ENCODE measurements at regions not wholly inside any gene's neighbourhood (a gene's known extent, or its start where the extent isn't known, plus 50 kb on each side); places are given as distances from the start of the nearest gene placed in this dataset.

DNA sequence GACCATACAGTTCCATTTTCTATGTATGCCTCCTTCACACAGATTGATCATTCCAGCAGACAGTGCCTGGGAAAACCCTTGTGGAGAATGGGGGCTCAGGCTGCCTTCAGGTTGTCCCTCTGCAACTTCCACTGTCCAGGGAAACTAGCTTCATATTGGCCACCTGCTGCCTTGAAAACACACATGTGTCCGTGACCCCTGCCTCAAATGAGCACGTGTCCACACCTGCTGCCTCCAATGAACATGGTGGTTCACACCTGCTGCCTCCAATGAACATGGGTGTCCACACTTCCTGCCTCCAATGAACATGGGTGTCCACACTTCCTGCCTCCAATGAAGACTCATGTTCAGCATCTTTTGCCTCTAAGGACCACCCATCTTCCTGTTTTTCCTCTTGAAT is 185.4 kb upstream of the ADCY2 start:
- Histone ChIP-seq H3K9me2 (replicated peaks; ENCODE audit: insufficient read depth) (no peaks in the 10 kb centered on the region), H4K20me1 (ENCODE audit: insufficient read depth, poor library complexity, severe bottlenecking) (no peaks in the 10 kb centered on the region), H3K4me3 (no peak overlapping the region), H3K36me3 (replicated peaks; ENCODE audit: insufficient read depth, low read depth) (no peaks in the 10 kb centered on the region), H2AFZ (no peak overlapping the region), H3K9me3 (ENCODE audit: low read depth) (no peaks in the 10 kb centered on the region), H3K4me2 (no peak overlapping the region), H3K79me2 (no peaks in the 10 kb centered on the region), H3K27ac (no peak overlapping the region), H3K27me3 (no peaks in the 10 kb centered on the region), H3K4me1 (ENCODE audit: insufficient read depth) (no peaks in the 10 kb centered on the region)
- TF ChIP-seq, protein P1, sequence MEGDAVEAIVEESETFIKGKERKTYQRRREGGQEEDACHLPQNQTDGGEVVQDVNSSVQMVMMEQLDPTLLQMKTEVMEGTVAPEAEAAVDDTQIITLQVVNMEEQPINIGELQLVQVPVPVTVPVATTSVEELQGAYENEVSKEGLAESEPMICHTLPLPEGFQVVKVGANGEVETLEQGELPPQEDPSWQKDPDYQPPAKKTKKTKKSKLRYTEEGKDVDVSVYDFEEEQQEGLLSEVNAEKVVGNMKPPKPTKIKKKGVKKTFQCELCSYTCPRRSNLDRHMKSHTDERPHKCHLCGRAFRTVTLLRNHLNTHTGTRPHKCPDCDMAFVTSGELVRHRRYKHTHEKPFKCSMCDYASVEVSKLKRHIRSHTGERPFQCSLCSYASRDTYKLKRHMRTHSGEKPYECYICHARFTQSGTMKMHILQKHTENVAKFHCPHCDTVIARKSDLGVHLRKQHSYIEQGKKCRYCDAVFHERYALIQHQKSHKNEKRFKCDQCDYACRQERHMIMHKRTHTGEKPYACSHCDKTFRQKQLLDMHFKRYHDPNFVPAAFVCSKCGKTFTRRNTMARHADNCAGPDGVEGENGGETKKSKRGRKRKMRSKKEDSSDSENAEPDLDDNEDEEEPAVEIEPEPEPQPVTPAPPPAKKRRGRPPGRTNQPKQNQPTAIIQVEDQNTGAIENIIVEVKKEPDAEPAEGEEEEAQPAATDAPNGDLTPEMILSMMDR (IDR thresholded peaks at IDR 0.05; ENCODE audit: poor library complexity) = no peak
- no peak for TF ChIP-seq EZH2phosphoT487 (IDR thresholded peaks at IDR 0.05; ENCODE audit: low read depth, severe bottlenecking, unreplicated experiment)
- TF ChIP-seq EZH2 (IDR thresholded peaks at IDR 0.05; ENCODE audit: borderline replicate concordance) = no peak
- WGBS (ENCODE audit: low lambda C conversion rate, missing lambda C conversion rate) = 91% methylated on average over 2 of the region's 2 CpGs
- no peak for DNase-seq (ENCODE audit: low spot score)

DNA sequence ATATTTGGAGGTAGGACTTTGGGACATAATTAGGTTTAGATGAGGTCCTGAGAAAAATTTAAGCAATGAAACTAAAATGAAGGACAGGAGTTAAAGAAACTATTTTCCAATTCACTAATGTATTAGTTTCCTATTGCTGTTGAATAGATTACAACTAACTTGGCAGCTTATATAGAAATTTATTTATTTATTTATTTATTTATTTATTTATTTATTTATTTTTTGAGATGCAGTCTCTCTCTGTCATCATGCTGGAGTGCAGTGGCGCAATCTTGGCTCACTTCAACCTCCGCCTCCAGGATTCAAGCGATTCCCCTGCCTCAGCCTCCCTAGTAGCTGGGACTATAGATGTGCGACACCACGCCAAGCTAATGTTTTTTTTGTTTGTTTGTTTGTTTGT is 182.4 kb upstream of the ADCY2 start:
- WGBS (ENCODE audit: low lambda C conversion rate, missing lambda C conversion rate) = 97% methylated on average over 5 of the region's 5 CpGs
- Histone ChIP-seq H3K79me2 (no peaks in the 10 kb centered on the region), H3K4me1 (ENCODE audit: insufficient read depth) (no peaks in the 10 kb centered on the region), H2AFZ (no peak overlapping the region), H3K9me2 (replicated peaks; ENCODE audit: insufficient read depth) (no peaks in the 10 kb centered on the region), H4K20me1 (ENCODE audit: insufficient read depth, poor library complexity, severe bottlenecking) (no peaks in the 10 kb centered on the region), H3K9me3 (ENCODE audit: low read depth) (no peaks in the 10 kb centered on the region), H3K4me2 (no peak overlapping the region), H3K27me3 (no peaks in the 10 kb centered on the region), H3K4me3 (no peak overlapping the region), H3K36me3 (replicated peaks; ENCODE audit: insufficient read depth, low read depth) (no peaks in the 10 kb centered on the region), H3K27ac (no peak overlapping the region)
- TF ChIP-seq EZH2phosphoT487 (IDR thresholded peaks at IDR 0.05; ENCODE audit: low read depth, severe bottlenecking, unreplicated experiment) = no peak
- TF ChIP-seq, protein P1 (IDR thresholded peaks at IDR 0.05; ENCODE audit: poor library complexity) = no peak
- no peak for TF ChIP-seq EZH2 (IDR thresholded peaks at IDR 0.05; ENCODE audit: borderline replicate concordance)
- no peak for DNase-seq (ENCODE audit: low spot score)

- H3K36me3 ChIP-seq (replicated peaks; ENCODE audit: insufficient read depth, low read depth) = no peaks in the 10 kb centered on the region
- H3K9me2 ChIP-seq (replicated peaks; ENCODE audit: insufficient read depth) = no peaks in the 10 kb centered on the region
- no peaks in the 10 kb centered on the region for H3K9me3 ChIP-seq (ENCODE audit: low read depth)
- WGBS (ENCODE audit: low lambda C conversion rate, missing lambda C conversion rate) = 78% methylated on average over 7 of the region's 7 CpGs
- H2AFZ ChIP-seq = no peak overlapping the region
- H4K20me1 ChIP-seq (ENCODE audit: insufficient read depth, poor library complexity, severe bottlenecking) = no peaks in the 10 kb centered on the region
- no peak overlapping the region for H3K27ac ChIP-seq
- no peak overlapping the region for H3K4me2 ChIP-seq
- TF ChIP-seq, protein P1 (IDR thresholded peaks at IDR 0.05; ENCODE audit: poor library complexity) = no peak
- TF ChIP-seq EZH2phosphoT487 (IDR thresholded peaks at IDR 0.05; ENCODE audit: low read depth, severe bottlenecking, unreplicated experiment) (no peak), EZH2 (IDR thresholded peaks at IDR 0.05; ENCODE audit: borderline replicate concordance) (no peak)
- no peaks in the 10 kb centered on the region for H3K27me3 ChIP-seq
- no peaks in the 10 kb centered on the region for H3K4me1 ChIP-seq (ENCODE audit: insufficient read depth)
- H3K79me2 ChIP-seq = no peaks in the 10 kb centered on the region
- H3K4me3 ChIP-seq = no peak overlapping the region
- no peak for DNase-seq (ENCODE audit: low spot score)
Measured at GRCh38 chr5:7214906-7215416, 181.0 kb upstream of the ADCY2 start.

- Histone ChIP-seq H3K27me3 (no peaks in the 10 kb centered on the region), H3K9me3 (ENCODE audit: low read depth) (no peaks in the 10 kb centered on the region), H3K79me2 (no peaks in the 10 kb centered on the region), H3K4me2 (no peak overlapping the region), H3K27ac (no peak overlapping the region), H3K36me3 (replicated peaks; ENCODE audit: insufficient read depth, low read depth) (no peaks in the 10 kb centered on the region), H3K4me3 (no peak overlapping the region), H3K4me1 (ENCODE audit: insufficient read depth) (no peaks in the 10 kb centered on the region), H3K9me2 (replicated peaks; ENCODE audit: insufficient read depth) (no peaks in the 10 kb centered on the region), H2AFZ (no peak overlapping the region), H4K20me1 (ENCODE audit: insufficient read depth, poor library complexity, severe bottlenecking) (no peaks in the 10 kb centered on the region)
- no peak for TF ChIP-seq EZH2phosphoT487 (IDR thresholded peaks at IDR 0.05; ENCODE audit: low read depth, severe bottlenecking, unreplicated experiment)
- TF ChIP-seq, protein P1 (IDR thresholded peaks at IDR 0.05; ENCODE audit: poor library complexity) = no peak
- no peak for TF ChIP-seq EZH2 (IDR thresholded peaks at IDR 0.05; ENCODE audit: borderline replicate concordance)
- 89% methylated on average over 2 of the region's 2 CpGs for WGBS (ENCODE audit: low lambda C conversion rate, missing lambda C conversion rate)
- no peak for DNase-seq (ENCODE audit: low spot score)
Measured at GRCh38 chr5:7218141-7218540, 177.8 kb upstream of the ADCY2 start.
